HG02759 (cell line): ENCODE measurements at regions not wholly inside any gene's neighbourhood (a gene's known extent, or its start where the extent isn't known, plus 50 kb on each side); places are given as distances from the start of the nearest gene placed in this dataset.

Experiments used
- ATAC-seq: cut with Tn5 transposase; IDR thresholded peaks from one replicate; pipeline ENCODE4 v1.9.1; 2021; ENCODE audit warnings: mild to moderate bottlenecking, moderate library complexity; ENCODE audit not compliant: unreplicated experiment

- ATAC-seq = no peak
These were observed 497.3 kb downstream of the MTRR start for GRCh38 chr5:8366266-8366665.

- no peak for ATAC-seq
These were observed 507.5 kb downstream of the MTRR start for GRCh38 chr5:8376478-8376877.

GRCh38 chr5:8381972-8382371 is 513.0 kb downstream of the MTRR start:
- ATAC-seq = no peak

- ATAC-seq = no peak
These were observed 513.5 kb downstream of the MTRR start for GRCh38 chr5:8382456-8382855.

- no peak for ATAC-seq
These were observed 514.7 kb downstream of the MTRR start for GRCh38 chr5:8383616-8384015.

- ATAC-seq = no peak
These were observed 517.9 kb downstream of the MTRR start for GRCh38 chr5:8386719-8387288.

GRCh38 chr5:8391911-8392310 is 523.0 kb downstream of the MTRR start:
- no peak for ATAC-seq

- no peak for ATAC-seq
These were observed 524.3 kb downstream of the MTRR start for GRCh38 chr5:8393240-8393639.

GRCh38 chr5:8394965-8395364 is 526.0 kb downstream of the MTRR start:
- no peak for ATAC-seq

GRCh38 chr5:8396246-8396645 is 527.3 kb downstream of the MTRR start:
- no peak for ATAC-seq

- no peak for ATAC-seq
These were observed 527.8 kb downstream of the MTRR start for GRCh38 chr5:8396756-8397155.

- no peak for ATAC-seq
These were observed 530.5 kb downstream of the MTRR start for GRCh38 chr5:8399471-8399870.

GRCh38 chr5:8408258-8408657 is 539.3 kb downstream of the MTRR start:
- ATAC-seq = no peak

GRCh38 chr5:8410618-8411017 is 541.7 kb downstream of the MTRR start:
- no peak for ATAC-seq

- ATAC-seq = no peak
These were observed 545.0 kb downstream of the MTRR start for GRCh38 chr5:8413975-8414374.

GRCh38 chr5:8417316-8418048 is 548.5 kb downstream of the MTRR start:
- no peak for ATAC-seq

- no peak for ATAC-seq
These were observed 549.1 kb downstream of the MTRR start for GRCh38 chr5:8418049-8418426.

- no peak for ATAC-seq
These were observed 561.1 kb downstream of the MTRR start for GRCh38 chr5:8429778-8430758.

- ATAC-seq = no peak
These were observed 565.6 kb downstream of the MTRR start for GRCh38 chr5:8434501-8434900.

- no peak for ATAC-seq
These were observed 568.0 kb downstream of the MTRR start for GRCh38 chr5:8436924-8437323.

- ATAC-seq = no peak
These were observed 576.2 kb downstream of the MTRR start for GRCh38 chr5:8445139-8445538.

- ATAC-seq = peak; percentile 57
These were observed 577.2 kb downstream of the MTRR start for GRCh38 chr5:8446179-8446578.
